HG02759 (cell line): ENCODE measurements at regions not wholly inside any gene's neighbourhood (a gene's known extent, or its start where the extent isn't known, plus 50 kb on each side); places are given as distances from the start of the nearest gene placed in this dataset.
"Not testable (repeated sequence)": the region's sequence is repeated elsewhere in the genome, so short reads cannot be mapped to it uniquely, and the experiment has no call there.

Source experiments
- ATAC-seq: cut with Tn5 transposase; IDR thresholded peaks from one replicate; pipeline ENCODE4 v1.9.1; 2021; ENCODE audit warnings: mild to moderate bottlenecking, moderate library complexity; ENCODE audit not compliant: unreplicated experiment

DNA sequence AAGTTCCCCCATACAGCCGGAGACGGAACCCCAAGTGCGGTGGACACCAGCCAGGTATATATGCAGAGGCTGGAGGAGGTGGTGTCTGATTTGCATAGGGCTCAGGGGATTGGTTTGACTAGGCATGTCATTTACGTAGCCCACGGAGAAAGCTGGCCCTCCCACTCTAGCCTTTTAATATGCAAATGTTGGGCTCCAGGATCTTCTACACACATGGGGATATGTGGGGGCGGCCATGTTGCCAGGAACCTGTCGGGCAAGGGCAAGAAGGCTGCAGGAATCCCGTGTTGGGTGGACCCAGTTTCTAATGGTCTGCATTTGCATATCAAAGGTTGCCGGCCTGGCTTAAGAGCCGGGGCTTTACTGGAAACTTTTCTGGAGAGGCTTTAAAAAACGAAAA is 57.4 kb downstream of the FTHL17 start:
- not testable (repeated sequence) for ATAC-seq

DNA sequence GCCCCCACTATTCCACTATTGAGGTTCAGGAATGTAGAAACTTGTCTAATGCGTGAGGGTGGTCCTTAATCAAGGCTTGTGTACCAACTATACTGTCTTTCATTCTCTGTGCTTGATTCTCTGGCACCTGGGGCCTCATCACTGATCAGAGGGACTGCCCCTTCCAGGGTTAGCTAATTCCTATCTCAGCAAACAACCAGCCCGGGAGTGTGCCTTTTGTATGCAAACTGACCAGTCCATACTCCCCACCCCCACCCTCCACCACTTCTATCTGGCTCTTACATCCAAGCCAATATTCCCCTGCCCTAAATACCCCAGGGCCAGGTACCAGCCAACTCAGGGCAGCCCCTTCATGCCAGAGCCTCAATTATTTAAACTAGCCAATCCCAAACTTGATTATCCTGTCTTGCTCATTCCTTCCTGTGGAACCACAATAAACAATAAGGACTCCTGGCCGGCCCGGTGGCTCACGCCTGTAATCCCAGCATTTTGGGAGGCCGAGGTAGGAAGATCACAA is 59.3 kb downstream of the FTHL17 start:
- ATAC-seq: no peak

DNA sequence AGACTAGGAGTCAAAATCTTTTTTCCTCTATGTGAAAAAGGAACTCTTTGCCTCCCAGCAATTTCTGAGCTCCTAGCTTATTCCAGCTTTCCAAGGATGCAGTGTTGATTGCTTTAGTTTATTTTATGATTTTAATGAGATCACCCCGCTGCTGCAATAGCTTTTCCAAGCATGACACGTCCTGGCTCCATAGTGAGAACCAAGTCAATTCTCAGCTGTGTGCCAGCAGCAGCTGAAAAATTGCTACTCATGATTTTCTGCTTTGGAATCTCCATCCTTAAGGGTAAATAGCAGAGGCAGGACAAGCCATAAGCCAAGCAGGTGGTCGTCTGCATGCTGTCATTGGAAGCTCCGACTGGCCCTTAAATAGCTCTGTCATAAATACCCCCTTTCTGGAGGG is 64.5 kb downstream of the FTHL17 start:
- no peak for ATAC-seq

DNA sequence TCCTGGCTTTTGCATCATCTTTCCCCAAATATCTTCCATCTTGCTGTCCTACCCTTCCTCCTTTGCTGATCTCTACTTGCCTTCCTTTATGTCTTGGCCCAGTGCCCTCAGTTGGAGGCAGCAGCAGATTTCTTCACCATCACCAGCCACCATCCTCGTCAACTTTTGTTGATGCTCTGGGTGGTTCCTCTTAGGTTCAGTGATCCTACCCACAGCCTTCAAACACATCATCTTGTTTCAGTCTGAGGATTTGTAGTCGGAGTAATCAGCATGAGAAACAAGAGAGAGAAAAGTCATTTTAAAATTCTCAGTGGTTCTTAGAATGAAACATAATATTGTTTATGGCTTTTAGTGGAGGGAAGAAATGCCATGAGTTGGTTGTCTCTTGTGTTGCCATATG is 65.8 kb downstream of the FTHL17 start:
- no peak for ATAC-seq

DNA sequence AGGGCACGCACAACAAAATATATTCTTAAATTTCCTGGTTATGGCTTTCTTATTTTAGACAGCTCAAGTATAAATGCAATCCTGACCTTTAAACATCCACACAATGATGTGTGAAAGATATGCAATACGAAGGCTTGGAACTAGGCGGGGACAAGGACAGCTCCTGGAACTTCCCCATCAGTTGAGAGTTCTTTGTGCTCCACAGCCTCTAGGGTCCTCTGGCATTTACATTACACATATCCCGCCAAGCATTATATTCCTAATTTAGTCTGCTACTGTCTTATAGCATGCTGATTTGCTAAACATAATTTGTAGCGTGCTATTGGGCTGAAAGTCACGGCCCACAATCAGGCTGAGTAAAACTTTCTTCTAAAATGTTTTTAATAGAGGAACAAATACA is 74.4 kb downstream of the FTHL17 start:
- no peak for ATAC-seq

DNA sequence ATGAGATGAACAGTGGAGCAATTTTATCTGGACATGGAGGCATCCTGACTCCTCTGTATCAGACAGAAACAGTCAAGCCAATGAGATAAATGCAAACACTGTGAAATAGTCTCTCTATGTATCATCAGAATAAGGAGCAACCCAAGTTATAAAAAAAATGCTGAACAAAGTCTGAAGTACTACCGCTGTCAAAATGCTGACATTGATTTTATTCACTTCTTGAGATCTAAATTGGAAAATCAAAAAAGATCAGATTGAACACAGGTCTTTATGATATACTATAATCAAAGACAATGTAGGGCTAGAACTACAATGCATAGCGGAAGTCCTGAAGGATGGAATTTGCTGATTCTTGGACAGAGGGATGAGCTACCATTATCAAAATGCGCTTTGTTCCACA is 76.1 kb downstream of the FTHL17 start:
- ATAC-seq: no peak

DNA sequence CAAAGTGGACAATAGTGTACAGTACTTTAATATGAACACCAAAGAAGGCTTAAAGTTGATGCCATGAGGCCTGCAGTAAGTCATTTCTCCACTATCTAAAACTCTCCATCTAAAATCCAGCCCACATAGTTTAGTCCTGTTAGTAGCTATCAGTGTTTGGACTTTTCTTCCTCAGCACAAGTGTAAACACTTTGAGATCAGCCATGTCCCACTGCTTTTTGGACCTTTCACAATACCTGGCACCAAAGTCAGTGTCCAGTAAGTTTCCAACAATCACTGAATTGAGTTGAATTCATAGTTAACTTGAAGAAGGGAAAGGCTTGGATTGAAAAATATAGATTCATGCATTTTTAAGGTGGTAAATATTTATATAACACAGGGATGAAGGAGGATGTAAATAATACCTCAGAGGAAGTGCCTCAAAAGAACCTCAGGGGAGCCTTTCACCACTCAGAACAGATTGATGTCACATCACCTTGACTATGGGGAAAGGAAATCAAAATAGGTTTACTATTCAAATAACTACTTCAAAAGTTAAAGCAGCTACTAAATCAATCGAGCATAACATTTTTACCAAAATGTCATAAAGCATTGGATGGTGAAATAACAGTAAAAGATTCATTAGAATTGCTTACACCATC is 76.7 kb downstream of the FTHL17 start:
- ATAC-seq: no peak

DNA sequence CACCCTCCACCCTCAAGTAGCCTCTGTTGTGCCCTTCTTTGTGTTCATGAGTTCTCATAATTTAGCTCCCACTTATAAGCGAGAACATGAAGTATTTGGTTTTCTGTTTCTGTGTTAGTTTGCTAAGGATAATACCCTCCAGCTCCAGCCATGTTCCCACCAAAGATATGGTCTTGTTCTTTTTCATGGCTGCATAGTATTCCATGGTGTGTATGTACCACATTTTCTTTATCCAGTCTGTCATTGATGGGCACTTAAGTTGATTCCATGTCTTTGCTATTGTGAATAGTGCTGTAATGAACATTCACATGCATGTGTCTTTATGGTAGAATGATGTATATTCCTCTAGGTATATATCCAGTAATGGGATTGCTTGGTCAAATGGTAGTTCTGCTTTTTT is 77.8 kb downstream of the FTHL17 start:
- ATAC-seq: not testable (repeated sequence)

DNA sequence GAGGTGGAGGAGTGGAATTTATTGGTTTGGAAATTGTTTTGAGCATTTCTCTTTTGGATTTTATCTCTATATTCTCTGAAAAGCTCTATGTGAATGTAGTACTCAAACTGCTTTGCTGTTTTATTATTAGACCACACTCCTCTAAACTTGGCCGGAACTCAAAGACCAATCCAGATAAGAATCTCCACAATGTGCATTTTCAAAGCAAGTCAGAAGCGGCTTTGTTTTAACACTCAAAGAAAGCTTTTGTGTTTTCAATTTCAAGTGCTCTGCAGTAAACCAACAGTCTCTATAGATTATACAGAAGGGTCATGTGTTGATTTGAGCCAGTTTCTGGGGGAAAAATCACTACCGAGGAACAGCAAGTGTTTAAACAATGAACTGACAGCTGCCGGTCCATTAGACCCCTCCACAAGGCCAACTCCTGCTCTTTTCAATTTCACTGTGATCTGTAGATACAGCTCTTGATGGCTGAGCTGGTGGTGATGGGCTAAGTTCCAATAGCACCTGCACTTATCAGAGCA is 79.4 kb downstream of the FTHL17 start:
- ATAC-seq: no peak

DNA sequence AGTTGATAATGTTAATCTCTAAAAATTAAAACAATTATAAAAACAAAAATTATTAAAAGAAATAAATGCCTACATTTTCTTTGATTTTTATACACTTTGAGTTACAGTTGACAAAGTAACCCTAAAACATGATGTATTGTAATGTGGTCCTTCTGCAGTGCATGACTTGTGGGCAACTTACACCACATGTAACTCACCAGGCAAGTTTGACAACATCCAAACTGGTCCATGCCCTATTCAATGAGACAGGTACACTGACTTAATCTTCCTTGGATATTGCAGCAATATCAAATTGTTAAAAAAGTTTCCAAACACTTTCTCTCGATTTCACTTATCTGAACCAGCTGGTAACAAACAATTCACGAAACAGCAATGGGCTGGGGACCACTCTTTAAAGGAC is 81.5 kb downstream of the FTHL17 start:
- no peak for ATAC-seq

DNA sequence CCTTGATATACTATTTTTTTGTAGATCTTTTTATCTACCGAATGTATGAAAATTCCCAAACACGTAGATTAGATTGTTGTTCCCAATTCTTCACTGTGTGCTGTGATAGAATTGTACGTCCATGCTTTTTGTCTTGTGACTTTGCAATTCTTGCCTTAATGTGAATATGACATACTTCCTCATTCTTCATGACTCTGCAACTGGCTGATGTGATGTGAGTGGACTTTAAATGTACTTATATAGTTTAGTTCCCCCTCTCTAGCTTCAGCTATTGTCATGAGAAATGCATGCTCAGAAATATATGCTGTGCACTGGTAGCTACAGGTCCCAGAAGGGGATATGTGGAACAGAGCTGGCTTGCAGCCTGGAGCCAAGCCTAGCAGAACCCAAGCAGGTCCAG is 89.4 kb downstream of the FTHL17 start:
- ATAC-seq: no peak

DNA sequence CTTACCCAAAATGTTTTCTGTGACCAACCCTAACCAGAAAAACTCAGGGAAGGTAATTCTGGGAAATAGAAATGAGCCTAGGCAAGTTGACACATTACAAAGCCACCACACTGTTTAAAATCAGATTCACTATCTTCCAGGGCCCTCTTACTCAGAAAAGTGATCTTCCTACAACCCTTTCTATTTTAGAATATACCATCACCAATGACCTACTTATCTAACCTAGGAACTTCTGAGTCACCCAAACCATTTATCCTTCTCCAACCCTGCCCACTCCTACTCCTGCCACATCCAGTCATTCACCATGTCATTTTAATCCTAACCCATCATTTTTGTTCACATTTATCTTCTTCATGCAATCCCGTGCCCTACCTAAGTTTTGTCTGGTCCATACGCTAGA is 89.9 kb downstream of the FTHL17 start:
- no peak for ATAC-seq

DNA sequence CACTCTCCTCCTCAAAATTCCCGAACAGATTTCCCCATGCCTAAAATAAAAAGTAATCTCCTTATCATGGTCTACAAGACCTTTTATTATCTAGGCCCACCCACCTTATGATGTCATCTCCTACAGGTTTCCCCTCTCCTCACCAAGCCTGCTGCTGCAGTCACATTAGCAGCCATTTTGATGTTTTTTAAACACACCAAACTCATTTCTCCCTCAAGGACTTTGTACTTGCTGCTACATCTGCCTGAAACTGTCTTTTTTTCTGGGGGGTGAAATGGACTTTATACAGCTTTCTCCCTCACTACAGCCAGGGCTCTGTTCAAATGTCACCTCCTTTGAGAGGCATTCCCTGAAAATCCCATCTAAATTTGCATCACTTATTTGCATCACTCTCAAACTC is 90.2 kb upstream of the TAB3 start:
- ATAC-seq: no peak

DNA sequence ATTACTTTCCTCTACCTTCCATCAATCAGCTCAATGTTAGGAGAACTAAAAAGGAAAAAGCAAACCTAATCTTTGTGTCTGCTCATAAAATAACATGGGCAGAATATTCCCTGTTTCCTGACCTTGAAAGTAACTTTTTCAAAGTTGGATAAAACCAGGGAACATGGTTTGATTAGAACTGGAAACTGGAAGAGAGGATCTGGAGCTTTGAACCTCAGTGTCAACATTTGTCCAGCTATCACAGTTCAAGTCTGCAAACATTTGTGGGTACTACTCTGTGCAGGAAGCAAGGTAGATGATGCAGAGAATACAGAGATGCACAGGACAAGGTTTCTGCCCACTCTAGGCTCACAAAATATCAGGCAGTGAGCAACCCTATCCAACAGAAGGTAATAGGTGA is 86.4 kb upstream of the TAB3 start:
- ATAC-seq: no peak

DNA sequence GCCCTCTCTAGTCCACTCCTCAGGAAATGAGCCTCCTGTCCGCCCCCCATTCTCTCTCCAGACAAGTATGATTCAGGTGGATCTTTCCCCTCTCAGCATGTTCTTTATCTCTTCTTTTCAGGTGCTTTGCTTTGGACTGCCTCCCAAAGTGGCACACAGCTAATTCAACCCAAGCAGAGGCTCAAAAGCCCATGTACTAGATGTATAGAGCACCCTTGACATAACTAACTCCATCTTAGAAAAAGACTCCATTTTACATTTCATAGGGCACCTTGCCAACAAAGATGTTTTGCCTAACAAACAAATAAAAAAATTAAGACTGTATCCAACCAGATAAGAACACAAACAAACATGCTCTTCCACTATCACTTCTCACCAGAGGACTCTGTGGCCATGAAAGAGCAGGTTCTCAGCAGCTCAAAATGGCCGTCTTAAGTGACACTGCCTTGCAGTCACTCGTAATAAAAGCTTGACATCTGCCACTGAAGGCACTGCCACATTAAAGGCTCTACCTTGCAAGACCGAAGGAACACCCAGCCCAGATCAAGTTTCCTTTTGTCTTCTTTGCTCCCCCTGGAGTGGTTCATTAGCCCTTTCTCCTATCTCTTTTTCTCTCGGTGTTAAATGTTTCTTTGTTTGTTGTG is 84.9 kb upstream of the TAB3 start:
- ATAC-seq: no peak

DNA sequence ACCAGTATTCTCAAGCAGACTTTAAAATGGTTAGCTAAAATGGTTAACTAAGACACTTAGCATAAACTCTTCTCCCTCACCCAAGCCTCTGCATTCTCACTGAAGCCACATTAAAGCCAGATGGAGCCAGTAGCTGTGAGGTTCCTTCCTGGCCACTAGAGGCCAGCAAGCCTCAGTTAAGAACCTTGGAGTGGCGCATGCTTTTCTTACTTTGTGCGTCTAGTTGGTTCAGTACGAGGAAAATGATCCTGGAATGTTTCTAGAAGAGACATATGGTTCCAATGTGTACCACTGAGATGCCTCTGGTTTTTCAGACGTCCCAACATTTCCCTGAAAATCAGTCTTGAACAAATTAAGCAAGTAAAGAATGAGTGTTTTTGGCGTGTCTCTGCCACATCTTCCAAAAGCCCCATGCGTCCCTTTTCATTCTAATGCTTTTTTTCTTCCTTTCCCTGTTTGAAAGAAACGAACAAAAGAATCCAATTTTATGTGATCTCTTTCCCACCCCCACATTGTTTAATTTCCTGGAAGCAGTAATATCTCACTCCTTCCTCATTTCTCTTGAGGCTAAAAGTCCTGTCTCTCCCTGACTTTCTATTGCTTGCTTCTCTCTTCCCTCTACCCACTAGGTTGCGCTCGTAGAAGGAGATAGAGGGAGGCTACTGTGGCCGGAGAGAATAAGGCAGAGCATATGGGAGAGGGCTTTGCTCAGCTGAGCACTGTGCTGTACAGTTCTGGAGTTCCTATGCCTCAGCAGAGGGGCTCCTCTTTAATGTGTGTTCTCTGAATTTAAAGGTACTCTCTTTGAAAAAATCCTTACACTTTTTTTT is 82.9 kb upstream of the TAB3 start:
- ATAC-seq: peak; percentile 98

DNA sequence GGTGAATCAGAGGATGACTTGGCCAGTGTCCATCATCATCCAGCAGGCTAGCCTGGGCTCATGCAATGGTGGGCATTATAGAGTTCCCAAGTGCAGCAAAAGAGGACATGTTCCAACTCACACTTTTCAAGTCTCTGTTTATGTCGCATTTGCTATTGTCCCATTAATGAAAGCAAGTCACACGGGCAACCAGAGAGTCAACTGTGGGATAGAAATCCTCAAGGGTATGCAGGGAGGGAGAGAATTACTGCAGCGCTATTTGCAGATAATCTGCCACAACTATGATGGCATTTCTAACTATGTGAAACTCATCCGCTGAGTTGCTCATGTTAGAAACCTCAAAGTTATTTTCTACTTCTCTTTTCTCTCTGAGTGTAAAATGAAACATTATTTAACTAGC is 78.5 kb upstream of the TAB3 start:
- no peak for ATAC-seq

DNA sequence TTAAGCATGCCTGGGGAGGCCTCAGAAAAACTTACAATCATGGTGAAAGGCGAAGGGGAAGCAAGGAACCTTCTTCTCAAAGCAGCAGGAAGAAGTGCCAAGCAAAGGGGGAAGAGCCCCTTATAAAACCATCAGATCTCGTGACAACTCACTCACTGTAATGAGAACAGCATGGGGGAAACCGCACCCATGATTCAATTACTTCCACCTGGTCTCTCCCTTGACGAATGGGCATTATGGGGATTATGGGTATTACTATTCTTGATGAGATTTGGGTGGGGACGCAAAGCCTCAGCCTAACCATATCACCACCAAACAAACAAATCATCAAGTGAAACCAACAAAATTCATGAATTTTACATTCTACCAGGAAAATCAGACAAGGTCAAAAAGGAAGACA is 76.7 kb upstream of the TAB3 start:
- ATAC-seq: no peak

DNA sequence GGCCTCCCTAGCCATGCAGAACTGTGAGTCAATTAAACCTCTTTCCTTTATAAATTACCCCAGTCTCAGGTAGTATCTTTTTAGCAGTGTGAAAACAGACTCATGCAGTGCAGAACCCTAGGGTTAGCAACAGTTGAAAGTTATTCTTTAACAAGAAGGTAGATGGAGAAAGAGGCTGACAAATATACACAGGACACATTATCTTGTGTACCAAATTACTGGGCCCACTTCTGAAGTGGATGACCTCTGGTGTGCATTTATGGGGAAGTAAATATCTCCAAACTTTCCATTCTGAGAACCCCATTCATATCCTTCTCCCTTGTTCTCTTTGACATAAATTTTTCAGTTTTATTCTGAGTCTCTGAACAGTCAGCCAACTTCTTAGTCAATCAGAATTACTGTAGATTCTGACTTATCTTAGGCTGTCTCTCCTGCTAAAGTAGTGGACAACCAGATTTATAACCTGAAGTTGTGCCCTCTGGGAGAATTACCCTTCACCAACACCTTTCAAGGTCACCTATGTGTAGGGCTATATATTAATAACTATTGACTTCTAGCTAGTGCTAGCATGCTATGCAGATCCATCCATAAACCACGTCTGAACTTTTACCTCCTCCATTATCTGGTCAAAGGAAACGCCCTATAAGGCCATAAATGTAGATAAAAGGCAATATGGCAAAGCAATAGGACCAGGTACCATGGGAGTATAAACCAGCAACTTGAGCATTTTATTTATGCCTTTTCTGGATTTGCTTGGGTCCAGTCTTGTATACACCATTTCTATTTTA is 72.5 kb upstream of the TAB3 start:
- no peak for ATAC-seq

DNA sequence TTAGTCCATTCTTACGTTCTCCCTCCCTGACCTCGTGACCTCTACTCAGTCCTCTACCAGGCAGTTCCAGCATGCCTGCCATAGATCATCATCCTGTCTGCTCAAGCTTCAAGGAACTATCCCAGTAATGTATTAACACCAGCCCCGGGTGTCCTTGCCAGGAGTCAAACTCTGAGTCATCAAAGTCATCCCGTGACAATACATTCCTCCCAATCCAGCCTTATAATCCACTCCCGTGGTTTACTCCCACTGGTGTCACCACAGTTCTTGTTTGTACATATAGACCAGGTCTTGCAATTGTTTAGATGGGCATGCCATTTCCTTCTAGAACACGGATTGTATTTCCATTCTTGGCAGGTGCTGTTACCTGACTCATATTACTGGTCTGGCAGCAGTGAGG is 68.7 kb upstream of the TAB3 start:
- no peak for ATAC-seq

DNA sequence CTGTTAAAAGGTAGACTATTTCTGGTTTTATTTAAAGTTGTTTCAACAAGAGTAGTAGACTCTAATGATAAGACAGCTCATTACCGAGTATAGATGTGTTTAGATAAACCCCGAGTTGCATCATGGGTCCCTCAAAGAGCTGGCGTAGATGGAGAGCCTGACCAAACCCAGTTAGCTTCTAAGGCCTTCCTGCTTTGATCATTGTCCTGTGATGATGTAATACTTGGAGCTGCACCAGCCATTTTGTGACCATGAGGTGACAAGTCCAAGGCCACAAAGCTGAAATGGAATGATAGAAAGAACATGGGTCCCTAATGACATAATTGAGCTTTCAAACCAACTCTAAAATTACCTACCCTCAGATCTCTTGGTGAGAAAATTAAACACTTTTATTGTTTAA is 66.6 kb upstream of the TAB3 start:
- ATAC-seq: no peak
